Right forelimb (tissue), 1 donor: ENCODE measurements at regions not wholly inside any gene's neighbourhood (a gene's known extent, or its start where the extent isn't known, plus 50 kb on each side); places are given as distances from the start of the nearest gene placed in this dataset.
"Not testable (repeated sequence)": the region's sequence is repeated elsewhere in the genome, so short reads cannot be mapped to it uniquely, and the experiment has no call there.

Source experiments
- DNase-seq: peaks from one replicate; pipeline ENCODE4 v3.0.0-alpha.2; 2018

DNA sequence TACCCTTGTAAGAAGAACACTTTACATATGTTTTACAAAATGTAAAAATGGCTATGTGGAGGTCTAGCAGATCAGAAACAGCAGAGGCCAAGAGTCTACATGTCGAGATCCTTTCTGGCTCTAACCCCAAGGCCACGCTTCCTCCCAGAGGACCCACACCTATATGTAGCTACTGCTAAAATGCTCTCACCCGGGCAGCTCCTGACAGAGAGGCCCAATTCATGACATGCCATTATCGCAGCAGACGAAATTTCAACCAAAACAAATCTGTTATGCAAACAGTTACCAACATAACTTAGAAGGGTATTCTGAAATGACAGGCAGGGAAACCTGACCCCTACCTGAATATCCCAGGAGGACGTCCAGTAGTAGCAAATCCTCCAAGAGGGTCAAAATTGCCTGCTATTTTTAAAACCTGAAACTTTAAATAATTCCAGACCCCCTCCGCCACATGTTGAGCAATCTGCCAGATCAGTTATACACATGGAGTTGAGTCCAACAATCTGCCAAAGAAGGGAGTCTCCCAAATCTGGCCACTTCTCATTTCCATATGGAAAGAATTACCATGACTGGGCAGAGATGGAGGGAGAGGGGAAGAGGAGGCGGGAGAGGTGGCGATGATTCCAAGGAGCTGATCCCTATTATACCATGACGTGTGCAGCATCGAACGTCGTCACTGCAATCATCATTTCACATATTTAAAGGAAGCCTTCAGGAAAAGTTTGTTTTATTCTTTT lies 192.9 kb upstream of the TBL1X start:
- no peak for DNase-seq

DNA sequence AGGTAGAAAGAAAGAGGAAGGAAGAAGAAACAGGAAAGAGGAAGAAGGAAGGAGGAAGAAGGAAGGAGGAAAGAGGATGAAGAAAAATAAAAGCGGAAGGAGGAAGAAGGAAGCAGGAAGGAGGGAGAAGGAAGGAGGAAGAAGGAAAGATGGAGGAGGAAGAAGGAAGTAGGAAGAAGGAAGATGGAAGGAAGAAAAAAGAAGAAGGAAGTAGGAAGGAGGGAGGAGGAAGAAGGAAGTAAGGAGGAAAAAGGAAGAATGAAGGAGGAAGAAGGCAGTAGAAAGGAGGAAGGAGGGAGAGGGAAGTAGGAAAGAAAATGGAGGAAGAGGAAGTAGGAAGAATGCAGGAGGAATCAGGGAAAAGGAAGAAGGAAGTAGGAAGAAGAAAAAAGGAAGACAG lies 191.1 kb upstream of the TBL1X start:
- no peak for DNase-seq

DNA sequence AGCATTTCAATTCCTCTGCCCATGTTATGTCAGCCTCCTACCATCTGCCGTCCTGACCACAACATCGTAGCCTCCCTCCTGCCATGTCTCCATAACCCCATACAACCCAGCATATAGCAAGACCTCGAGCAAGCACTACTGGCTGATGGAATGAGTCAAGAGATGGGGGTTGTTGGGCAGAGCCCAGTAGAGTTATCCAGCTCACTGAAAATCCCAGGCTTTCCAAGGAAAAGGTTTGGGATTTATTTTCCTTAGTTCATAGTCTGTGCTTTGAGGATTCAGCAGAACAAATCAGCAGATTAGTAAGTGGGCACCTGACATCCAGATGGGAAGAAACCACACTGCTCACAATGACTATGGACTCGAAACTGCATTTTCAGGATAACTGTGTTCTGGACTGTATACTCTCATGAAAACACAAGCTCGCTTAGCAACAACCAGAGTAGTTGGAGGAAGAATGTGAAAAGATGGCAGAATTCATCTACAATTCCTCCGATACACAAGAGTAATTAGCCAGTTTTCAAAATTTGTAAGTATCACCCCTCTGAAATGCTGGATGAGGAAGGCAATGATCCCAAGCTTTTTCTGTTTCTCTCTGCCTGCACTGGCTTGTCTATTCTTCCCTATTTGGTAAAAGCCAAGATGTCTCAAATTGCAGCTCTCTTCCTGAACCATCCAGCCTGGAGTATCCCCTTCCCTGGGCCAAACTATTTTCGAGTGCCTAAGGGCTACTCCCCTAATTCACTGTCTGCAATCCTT lies 186.2 kb upstream of the TBL1X start:
- DNase-seq: no peak

DNA sequence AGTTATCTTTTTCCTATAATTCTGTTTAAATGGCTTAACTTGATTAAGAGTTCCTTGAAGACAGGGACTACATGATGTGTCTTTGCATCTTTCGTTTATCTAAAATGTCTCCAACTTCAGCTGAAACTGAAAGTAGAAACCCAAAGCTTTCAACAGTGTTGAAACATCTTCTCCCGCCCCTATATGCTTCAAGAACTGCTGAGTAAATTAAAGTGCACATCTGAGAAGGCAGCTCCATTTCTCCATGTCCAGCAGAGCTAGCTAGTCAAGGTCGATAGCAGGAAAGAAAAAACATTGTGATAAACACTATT lies 185.7 kb upstream of the TBL1X start:
- DNase-seq: no peak

DNA sequence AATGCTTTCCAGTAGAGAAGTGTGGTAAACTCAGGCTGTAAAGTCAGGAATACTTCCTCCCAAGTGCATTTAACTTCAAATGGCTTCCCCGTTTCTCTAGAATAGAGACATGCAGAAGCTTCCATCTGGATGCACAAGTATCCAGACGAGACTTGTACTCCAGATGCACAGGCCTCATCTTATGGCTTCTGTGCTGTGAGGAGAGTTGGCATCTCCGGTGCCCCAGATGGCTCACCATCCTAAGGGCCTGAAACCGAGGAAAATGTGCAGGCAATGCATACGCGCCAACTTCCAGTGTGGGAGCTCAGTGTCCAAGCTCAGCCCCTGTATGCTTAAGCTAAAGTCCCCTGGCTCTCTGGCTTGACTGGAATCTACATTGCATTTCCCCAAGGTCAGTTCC lies 184.0 kb upstream of the TBL1X start:
- DNase-seq: no peak

DNA sequence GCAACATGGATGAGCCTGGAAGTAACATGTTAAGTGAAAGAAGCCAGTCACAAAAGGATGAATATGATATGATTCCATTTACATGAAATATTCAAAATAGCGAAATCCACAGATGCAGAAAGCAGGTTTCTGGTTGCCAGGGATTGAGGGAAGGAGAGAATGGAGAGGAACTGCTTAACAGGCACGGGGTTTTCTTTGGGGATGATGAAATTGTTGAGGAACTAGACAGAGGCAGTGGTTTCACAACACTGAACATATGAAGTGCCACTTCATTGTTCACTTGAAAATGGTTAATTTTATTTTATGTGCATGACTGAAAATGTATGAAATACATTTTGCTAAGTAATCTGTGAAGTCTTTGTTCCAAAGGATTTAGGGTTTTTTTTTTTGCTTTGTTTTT lies 182.5 kb upstream of the TBL1X start:
- no peak for DNase-seq

DNA sequence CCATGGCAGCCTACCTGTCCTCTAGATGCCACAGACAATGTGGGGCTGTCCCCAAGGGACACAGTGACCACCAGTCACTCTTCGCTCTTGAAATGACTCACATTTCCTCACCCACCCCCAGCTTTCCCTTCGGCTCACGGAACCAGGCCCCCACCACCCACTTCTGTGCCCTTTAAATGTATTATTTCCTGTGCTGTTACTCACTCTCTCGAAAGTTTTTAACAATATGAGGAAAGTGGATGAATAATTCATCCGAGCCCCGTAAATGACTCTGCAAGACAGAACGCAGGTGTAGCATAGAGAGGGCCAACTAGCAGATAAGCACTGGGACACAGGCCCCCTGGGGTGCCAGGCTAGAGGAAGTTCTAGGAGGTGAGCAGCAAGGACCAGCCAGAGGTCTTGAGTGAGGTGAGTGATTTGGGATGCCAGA lies 179.5 kb upstream of the TBL1X start:
- DNase-seq: no peak

DNA sequence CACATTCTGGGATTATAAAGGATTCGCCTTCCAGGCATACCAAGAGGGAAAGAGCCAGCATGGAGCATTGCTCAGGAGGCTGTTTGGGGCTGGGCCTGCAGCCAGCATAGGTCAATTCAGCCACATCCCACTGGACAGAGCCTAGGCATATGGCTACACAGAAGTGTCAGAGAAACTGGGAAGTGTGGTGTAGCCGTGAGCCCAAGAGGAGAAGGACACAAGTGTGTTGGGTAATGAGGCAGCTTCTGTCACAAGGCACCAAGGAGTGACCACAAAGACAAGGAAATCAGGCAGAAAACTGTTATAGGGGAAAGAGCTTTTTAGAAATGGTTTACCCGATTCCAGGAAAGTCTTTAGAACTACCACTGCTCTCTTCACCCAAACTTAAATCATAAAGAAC lies 178.6 kb upstream of the TBL1X start:
- DNase-seq: no peak

DNA sequence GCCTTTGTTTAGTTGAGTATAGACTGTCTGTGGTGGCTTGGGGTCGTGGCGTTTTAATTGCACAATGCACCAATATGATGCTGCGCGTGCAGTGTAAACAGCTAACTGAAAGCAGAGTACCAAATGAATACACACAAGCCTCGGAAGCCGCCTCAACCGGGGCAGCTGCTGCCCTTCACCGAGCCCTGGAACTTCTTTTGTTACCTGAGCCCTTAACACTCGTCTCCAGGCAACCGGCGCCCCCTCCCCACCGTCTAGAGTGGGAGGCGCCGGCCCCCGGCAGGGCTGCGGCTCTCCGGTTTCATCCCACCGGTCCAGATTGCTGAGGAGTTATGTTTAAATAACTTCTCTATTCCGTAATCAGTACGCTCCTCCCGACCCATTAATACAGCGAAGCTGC lies 173.2 kb upstream of the TBL1X start:
- no peak for DNase-seq

DNA sequence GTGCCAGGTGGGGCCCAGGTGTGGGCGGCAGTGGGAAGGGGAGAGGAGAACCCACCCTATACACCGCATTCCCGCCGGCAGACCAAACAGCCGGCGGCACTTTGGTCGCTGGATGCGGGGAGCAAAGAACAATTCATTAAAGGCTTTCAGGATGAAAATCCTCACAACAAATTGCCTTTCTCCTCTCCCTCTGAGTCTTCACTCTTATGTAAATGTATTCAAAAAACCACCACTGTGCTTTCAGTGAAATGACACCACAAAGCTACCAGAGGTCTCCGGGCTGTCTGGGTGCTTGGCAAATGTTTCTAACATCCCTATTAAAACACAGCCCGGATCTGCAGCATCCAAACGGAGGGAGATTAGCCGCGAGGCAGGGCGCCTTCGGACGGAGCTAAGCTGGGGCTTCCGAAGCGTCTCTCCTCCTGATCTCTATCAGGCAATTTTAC lies 171.8 kb upstream of the TBL1X start:
- DNase-seq: no peak

DNA sequence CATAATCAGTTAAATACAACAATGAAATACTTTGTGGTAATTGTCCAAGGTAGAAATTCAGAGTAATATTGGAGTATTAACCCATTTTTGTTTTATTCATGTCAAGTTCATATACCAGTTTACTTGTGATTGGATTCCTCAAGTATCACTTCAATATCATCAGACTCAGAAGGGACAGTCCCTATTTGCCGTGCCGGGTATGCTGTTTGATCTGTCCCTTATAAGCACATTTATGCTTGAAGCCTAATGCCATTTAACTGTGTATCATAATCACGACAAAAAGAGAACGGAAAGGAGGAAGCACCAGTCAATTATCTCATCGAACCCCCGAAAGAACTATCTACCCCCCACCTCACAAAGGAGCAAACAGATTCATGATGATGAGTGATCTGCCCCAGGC lies 171.0 kb upstream of the TBL1X start:
- DNase-seq: no peak

DNA sequence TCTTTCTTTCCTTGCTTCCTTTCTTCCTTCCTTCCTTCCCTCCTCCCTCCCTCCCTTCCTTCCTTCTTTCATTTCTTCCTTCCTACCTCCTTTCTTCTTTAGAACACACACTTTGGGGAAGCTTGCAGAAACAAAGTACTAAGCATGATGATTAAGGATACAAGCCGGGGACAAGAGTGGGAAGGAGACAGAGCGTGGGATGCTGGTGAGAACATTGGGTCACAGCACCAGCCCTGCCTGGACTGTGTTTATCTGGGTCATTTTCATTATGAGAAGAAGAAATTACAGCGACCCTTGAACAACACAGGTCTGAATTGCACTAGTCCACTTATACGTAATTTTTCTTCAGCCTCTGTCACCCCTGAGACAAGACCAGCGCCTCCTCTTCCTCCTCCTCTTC lies 169.3 kb upstream of the TBL1X start:
- DNase-seq: no peak

DNA sequence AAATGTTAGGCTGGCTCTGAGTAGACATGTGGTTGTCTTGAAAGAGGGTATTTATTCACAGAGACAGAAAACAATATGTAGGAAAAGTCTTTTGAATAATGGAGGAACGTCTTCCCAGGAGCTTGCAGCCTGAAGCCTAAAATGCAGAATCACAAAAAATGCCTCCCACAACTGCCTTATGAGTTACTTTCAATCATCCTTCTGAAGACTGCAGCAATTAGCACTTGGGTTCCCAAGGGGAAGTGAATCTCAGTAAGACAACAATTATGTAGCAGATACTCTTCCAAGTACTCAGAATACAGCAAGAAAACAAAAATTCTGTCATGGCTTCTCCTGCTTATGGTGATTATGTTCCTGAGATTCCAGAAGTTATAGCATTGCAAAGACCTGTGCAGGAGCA lies 166.6 kb upstream of the TBL1X start:
- DNase-seq: no peak

DNA sequence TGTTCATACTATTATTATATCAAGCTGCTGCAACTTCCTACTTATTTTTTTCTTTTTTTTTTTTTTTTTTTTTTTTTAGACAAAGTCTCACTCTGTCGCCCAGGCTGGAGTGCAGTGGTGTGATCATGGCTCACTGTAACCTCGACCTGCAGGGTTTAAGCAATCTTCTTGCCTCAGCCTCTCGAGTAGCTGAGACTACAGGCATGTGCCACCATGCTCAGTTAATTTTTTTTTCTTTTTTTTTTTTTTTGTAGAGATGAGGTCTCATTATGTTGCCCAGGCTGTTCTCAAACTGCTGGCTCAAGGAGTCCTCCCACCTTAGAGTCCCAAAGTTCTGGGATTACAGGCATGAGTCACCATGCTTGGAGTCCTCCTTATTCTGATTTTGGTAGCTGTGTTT lies 165.2 kb upstream of the TBL1X start:
- DNase-seq: not testable (repeated sequence)

DNA sequence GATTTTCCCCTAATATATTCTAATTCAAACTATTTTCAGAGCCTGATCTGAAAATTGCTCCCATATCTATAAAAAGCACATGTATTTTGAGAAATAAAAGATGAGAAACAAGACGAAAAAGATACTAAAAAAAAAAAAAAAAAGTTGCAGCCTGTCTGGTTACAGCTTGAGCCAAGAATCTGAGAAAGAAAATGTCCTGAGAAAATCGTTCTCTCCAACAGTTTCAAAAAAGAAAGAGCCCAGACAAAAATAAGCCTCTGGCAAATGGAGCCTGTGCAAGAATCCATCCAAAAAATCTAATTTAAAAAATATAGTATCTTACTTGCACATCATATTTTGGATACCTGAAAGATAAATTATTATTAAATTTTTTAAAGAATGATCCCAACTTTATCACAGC lies 163.0 kb upstream of the TBL1X start:
- DNase-seq: no peak

DNA sequence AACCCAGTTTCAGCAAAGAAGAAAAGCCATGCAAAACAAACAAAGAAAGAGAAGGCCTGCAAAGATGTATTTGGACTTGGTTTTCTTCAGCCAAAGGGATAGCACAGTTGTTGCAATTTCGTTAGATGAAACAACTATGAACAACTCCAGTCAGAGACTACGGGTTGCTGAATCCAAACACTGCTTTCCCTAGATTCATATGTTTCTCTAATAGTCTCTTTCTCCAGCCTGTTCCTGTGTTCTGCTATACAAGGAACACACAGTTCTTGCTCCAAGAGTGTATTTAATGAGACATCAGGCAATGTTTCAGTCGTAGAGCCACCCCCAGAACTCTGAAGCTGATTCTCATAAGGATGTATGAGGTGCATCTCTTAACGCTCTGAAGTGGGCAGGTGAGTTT lies 162.5 kb upstream of the TBL1X start:
- DNase-seq: no peak

DNA sequence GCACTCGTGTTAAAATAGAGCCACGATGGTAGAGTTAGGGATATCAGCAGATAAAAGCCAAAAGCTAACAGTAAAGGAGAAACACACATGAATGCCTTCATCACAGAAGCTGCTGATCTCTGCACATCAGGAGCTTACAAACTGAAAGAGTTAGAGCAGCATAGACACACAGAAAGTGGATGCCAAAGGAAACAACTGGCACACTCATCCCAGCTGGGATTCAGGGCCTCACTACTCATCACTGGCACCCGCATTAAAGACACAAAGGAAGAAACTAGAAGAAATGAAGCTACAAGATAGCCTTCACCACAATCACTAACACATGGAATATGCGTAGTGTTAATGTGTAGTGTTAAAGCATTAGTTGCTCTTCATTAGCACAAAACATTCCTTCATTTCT lies 156.4 kb upstream of the TBL1X start:
- DNase-seq: no peak

DNA sequence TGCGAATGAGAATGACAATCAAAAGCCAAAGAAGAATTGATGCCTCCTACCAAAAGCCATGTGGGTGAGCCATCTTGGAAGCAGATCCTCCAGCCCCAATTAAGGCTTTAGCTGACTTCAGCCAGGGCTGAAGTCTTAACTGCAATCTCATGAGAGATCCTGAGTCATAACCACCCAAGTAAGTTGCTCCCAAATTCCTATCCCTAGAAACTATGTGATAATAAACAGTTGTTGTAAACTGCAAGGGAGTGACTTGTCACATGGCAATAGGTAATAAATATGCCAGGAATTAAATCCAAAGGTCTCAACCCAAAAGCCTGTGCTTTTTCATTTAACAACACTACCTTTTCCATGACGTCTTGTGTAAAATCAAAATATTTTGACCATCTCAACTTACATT lies 154.2 kb upstream of the TBL1X start:
- no peak for DNase-seq

DNA sequence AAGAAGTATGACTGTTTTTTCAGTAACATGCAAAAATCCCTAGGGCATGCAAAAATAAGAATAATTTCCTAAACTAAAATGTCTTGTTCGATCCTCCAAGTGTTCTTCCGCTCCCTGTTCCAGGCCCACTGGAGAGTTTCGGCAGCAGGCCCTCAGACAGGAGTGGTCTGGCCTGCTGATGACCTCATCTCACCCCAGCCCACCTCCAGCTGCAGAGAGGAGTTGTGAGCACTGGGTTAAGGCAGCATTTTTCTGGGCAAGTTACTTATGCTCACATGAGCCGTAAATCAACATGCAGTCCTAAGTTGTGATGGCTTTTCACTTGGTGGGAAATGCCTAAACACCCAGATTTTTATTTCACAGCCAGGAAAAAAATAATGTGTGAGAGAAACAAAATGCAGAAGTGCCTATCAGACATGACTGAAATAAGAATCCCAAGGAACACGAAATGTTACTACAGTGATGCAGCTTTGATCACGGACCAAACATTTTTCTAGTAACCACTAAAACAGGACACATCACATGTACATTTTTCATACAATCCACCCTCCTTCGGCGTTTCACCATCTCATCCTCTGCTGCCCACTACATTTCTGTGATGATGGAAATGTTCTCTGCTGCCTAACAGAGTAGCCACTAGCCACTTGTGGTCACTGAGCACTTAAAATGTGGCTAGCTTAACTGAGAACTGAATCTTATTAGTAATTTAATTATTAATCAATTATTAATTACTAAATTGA lies 153.3 kb upstream of the TBL1X start:
- DNase-seq: no peak

DNA sequence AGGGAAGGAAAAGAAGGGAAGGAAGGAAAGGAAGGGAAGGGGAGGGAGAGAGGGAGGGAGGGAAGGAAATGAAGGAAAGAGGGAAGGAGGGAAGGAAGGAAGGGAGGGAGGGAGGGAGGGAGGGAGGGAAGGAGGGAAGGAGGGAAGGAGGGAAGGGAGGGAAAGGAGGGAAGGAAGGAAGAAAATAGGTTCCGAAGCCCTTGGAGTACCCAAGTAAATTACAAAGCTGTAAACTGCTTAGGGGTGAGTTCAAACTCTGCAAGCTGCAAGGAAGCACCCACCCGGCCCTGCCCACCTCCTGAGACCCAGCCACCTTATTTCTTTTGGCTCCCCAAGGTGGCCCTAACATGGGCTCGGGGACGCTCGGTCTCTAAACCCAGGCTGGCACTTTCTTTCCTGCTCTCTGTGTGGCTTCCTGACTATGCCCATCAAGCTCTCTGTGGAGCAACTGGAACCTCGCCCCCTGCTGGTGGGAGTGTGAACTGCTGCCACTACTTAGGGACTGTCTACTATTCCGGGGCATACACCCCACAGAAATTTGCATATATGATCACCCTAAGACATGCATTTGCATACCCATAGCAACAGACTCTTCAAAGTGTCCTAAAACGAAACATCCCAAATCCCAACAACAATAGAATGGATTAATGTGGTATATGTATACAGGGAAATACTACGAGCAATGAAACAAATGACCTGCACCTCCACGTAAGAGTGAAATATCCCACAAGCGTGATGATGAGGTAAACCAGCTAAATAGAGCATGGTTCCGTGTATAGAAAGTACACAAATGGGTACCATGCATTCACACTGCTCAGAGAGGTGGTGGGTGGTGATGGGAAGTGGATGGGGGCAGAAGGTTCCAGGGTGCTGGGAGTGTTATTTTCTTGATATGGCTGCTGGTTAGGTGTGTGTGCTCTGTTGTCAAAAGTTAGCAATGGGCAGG lies 151.7 kb upstream of the TBL1X start:
- DNase-seq: no peak

DNA sequence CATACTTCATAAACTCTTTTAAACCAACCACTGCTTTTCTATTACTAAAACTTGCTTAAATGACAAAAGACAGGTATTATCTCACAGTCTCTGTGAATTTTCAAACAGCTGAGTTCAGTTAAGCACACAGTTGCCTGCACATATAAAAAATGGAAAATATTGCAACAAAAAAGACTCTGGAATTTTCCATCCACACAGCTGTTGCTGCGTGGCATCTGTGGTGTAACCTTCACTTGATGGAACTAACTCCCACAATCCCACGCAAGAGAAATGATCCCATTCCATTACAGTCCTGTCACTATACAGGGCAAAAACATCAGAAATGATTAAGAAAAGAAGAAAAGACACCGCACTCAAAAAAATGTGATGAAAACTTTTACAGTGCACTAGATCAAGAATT lies 149.8 kb upstream of the TBL1X start:
- DNase-seq: no peak

DNA sequence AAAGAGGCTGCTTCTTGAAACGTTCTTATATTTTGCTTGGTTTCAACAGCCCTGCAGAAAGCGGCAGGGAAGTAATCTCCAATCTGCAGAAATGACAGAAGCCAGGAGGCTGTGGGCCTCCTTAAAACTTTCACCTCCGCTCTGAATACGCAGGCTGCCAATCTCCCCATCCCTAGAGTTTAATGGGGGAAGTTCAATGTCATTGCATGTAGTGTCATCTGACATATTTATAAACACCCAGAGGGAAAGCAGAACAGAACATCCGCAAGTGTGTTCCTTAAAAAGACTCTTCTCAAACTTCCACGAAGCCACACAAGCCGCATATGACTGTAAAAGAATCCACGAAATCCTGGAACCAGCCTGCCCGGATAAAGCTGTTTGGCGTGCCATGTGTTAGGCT lies 148.8 kb upstream of the TBL1X start:
- no peak for DNase-seq

DNA sequence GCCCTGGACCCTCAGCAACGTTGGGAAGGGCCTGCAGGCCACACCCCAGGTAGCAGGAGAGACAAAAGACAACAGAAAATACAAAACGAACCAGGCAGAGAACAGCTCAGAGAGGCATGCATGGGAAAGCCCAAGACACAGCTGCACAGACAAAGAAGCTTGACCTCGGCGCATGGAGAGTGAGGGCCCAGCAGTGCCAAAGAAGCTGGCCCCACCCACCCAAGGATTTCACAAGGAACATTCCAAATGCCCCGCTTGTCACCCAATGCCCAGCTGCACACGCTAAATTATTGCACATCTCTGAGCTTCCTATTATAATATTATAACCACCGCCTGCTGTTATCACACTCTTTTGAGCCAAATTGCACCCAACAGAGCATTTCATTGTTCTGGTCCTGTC lies 147.7 kb upstream of the TBL1X start:
- no peak for DNase-seq
